AG09319 (cell line): ENCODE measurements at regions not wholly inside any gene's neighbourhood (a gene's known extent, or its start where the extent isn't known, plus 50 kb on each side); places are given as distances from the start of the nearest gene placed in this dataset.

Experiments used
- DNase-seq: peaks from one replicate; pipeline ENCODE4 v3.0.0-alpha.2; 2010; ENCODE audit warnings: low read depth; ENCODE audit errors: extremely low read depth
- CTCF ChIP-seq: IDR thresholded peaks from 2 replicates; pipeline ENCODE4 v1.5.1; 2011; ENCODE audit warnings: low read depth, mild to moderate bottlenecking, inconsistent platforms, low read length, moderate library complexity

GRCh38 chr4:111941957-111942356 is 203.3 kb upstream of the FAM241A start:
- DNase-seq = no peak

GRCh38 chr4:111943796-111944203 is 201.5 kb upstream of the FAM241A start:
- TF ChIP-seq CTCF = peak; percentile 22
- no peak for DNase-seq

More at GRCh38 chr4:111941957-111942356, 203.3 kb upstream of the FAM241A start:
- TF ChIP-seq CTCF = no peak

- DNase-seq = no peak
- no peak for TF ChIP-seq CTCF
Observed at GRCh38 chr4:111945014-111945413, 200.2 kb upstream of the FAM241A start.

GRCh38 chr4:111946800-111947199 is 198.5 kb upstream of the FAM241A start:
- no peak for DNase-seq
- TF ChIP-seq CTCF = no peak

DNA sequence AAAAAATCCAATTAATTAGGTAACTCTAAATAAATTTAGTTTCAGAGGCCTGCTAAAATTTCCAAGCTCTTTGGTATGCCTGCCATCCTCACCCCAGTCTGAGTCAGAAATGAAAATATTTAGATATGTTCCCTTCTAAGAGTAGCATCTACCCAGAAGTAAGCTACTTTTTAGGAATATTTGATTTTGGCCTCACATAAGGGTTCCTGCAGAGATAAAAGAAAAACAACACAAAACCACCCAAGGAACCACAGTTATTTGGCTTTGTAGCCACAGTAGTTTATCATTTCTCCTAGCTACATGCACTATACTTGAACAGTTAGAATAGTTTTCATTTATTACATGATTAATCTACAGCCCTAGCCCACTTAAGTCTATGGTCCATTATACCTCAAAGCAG is 192.6 kb upstream of the FAM241A start:
- no peak for DNase-seq
- TF ChIP-seq CTCF = no peak

- no peak for TF ChIP-seq CTCF
- DNase-seq = no peak
Observed at GRCh38 chr4:111954550-111954949, 190.7 kb upstream of the FAM241A start.

GRCh38 chr4:111955001-111955400 is 190.3 kb upstream of the FAM241A start:
- TF ChIP-seq CTCF = no peak
- no peak for DNase-seq
